ENCODE measurements at regions not wholly inside any gene's neighbourhood (a gene's known extent, or its start where the extent isn't known, plus 50 kb on each side); places are given as distances from the start of the nearest gene placed in this dataset.

DNA sequence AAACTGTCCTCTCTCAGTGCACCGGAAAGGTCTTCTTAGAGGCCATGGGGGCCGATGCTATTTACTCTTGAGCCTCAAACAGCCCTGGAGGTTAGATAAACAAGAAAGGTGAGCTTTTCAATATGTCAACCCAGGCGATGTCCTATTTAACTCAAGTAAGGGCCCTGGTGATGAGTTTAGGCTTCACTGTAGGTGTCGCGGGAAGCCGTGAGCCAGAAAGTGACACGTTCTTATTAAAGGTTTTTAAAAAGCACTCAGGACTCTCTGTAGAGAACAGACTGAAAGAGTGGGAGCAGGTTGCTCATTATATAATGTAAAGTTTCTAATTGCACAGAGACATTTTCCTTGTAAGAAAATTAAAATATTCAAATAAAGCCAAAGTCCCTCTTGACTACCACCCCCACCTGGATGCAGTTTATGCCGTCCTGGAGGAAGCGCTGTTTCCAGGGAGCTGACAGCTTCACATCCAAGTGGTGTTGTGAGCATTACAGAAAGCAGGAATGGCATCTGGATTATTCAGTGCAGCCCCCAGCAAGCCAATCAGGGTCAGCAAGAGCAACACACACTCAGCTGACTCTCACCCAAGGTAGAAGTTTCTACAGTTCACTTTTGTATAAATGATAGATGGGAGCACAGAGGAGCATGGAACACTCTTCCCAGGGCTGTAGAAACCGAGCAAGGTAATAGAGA is 280.3 kb downstream of the DRD1 start:
- DNase-seq: no peak

- DNase-seq: no peak
Observed at GRCh38 chr5:175162036-175162435, 281.9 kb downstream of the DRD1 start.

- DNase-seq: no peak
Observed at GRCh38 chr5:175159956-175160355, 284.0 kb downstream of the DRD1 start.

- DNase-seq: no peak
Observed at GRCh38 chr5:175148636-175149172, 295.3 kb downstream of the DRD1 start.

DNA sequence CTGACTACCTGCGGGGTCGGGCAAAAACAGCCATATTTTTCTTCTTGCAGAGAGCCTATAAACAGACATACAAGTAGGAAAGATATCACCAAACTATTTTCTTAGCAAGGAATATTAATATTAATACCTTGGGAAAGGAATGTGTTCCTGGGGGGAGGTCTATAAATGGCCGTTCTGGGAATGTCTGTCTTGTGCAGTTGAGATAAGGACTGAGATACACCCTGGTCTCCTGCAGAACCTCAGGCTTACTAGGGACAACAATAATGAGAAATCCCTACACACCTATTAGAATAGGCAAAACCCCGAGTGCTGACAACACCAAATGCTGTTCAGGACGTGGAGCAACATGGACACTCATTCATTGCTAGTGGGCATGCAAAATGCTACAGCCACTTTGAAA is 297.2 kb downstream of the DRD1 start:
- no peak for DNase-seq

DNA sequence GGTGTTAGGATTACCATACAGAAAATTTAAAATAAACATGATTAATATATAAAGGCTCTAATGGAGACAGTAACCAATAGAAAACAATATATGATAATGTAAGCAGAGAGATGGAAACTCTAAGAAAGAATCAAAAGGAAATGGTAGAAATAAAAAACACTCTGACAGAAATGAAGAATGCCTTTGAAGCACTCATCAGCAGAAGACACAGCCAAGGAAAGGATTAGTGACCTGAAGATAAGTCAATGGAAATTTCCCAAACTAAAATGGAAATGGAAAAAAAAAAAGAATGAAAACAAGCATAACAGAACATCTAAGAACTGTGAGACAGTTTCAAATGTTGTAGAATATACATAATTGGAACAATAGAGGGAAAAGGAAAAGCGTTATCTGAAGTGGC is 302.6 kb downstream of the DRD1 start:
- no peak for DNase-seq

DNA sequence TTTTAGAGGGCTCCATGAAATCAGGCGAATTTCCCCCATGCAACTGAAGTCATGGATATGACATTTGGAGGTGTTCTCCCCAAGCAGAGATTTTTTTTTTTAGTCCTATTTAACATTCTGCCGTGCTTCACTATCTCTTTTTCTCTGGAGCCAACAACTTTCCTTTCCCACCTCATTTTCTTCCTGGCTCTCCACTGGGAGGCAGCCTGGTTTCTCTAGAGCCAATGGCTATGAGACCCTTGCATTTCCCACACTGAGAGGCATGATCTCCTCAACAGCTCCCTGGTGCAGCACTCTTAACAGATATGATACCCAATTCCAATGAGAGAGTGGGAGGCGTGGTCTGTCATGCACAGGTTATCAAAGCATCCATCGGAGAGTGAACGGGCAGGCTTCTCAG is 310.8 kb downstream of the DRD1 start:
- no peak for DNase-seq

- no peak for DNase-seq
Observed at GRCh38 chr5:175131432-175131831, 312.6 kb downstream of the DRD1 start.

GRCh38 chr5:175129619-175130018 is 314.4 kb downstream of the DRD1 start:
- DNase-seq: no peak

- no peak for DNase-seq
Observed at GRCh38 chr5:175129121-175129520, 314.9 kb downstream of the DRD1 start.

DNA sequence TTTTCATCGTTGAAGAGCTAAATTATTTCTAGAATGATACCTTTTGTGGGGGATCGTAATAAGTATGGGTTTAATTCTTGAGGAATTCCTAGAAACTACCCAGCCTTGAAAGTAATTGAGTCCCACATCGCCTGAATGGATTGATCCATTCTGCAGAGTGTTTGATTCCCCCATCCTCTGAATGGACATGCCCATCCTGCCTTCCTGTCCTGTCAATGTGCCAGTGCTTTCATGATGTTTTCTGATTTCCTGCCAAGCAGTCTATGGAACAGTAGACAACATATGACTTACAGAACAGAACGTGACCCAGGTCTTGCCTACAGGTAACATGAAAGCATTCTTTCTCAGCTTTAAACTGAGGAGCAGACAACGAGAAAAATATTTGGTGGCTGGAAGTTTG is 319.2 kb downstream of the DRD1 start:
- no peak for DNase-seq

- DNase-seq: no peak
Observed at GRCh38 chr5:175124251-175124813, 319.6 kb downstream of the DRD1 start.

DNA sequence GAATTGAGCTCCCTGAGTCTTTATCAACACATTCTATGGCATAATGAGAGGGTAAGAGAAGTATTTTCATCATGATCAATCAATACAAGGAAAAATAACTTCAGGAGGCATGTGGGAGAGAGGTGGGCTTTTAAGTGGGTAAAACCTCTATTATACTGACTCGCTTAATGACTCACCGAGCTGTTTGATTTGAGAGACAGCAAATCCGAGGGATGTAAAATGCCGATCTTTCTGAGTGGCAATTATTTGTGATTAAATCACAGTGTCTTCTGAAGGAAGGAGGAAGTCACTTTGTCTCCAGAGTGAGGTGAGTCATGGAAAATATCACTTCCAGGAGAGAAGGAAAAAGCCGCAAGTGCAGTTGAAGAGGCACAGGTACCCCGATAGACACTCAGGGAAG is 320.4 kb downstream of the DRD1 start:
- DNase-seq: no peak

DNA sequence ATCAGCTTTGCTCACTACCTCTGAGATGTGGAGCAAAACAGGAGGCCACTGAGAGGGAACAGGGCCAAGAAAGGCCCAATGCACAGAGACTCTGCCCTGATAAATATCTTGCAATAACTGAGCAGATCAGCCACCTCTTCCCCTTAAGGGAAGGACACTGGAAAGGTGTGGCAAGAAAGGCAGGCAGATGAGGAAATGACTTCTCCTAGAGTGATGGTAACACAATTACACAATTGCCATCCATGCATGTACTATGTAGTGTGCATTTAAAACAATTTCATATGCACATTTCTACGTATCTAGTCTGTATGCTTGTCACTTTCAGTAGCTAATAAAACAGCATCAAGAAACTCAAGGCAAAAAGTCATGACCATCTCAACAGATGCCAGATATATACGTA is 322.5 kb downstream of the DRD1 start:
- DNase-seq: no peak

GRCh38 chr5:175120412-175120811 is 323.6 kb downstream of the DRD1 start:
- DNase-seq: no peak

- DNase-seq: no peak
Observed at GRCh38 chr5:175118700-175119309, 325.2 kb downstream of the DRD1 start.

- no peak for DNase-seq
Observed at GRCh38 chr5:175116466-175117048, 327.4 kb downstream of the DRD1 start.

DNA sequence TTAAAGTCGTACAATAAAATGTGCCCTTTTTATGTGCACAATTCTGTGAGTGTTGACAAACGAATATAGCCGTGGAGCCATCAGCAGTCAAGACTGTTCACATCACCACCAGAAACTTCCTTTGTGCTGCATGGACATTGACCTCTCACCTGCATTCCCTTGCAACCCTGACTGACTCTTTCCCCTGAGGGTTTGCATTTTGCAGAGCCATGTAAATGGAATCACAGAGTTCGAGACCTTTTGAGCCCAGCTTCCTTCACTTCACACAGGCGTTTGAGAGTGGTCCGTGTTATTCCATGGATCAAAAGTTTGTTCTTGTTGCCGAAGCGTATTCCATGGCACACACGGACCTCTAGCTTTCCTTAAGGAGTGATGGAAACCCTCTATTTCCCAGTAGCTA is 328.2 kb downstream of the DRD1 start:
- DNase-seq: no peak

GRCh38 chr5:175113947-175114346 is 330.0 kb downstream of the DRD1 start:
- DNase-seq: no peak

- DNase-seq: no peak
Observed at GRCh38 chr5:175109058-175109755, 334.8 kb downstream of the DRD1 start.

GRCh38 chr5:175107865-175108264 is 336.1 kb downstream of the DRD1 start:
- no peak for DNase-seq

DNA sequence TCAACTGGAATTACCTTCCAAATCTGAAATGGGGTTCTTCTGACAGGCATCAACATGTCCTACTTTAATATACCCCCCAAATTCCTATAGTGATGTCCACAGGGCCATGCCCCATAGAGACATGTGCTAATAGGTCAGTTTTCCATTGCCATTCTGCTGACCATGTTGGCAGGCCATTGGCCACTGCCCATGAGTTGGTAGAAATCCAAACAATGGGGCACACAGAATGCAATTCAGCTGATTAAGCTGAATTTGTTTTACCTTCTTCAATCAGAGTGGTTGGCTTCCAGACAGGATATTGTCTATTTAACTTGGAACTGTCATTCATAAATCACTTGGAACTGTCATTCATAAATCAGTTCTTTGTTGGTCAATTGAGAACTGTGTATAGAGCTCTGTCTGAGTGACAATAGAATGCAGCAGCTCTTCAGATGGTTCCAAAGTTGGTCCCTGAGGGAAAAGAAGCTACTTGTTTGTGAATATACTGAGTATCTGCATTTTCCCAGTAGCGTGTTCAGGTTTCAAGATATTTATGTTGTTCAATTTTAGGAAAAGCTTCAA is 336.9 kb downstream of the DRD1 start:
- no peak for DNase-seq

- no peak for DNase-seq
Observed at GRCh38 chr5:175104677-175105076, 339.3 kb downstream of the DRD1 start.
